ENCODE measurements at regions not wholly inside any gene's neighbourhood (a gene's known extent, or its start where the extent isn't known, plus 50 kb on each side); places are given as distances from the start of the nearest gene placed in this dataset.

- Histone ChIP-seq H3K4me3 (ENCODE audit: low read depth, low read length) (no peak overlapping the region), H3K36me3 (replicated peaks) (no peaks in the 10 kb centered on the region), H3K27ac (no peak overlapping the region), H3K27me3 (replicated peaks) (no peaks in the 10 kb centered on the region)
- no peak for DNase-seq
- in situ Hi-C loops (cut with HindIII; ENCODE audit: low pct_ligation_motif_present, low sequenced_read_pairs), result no loop called here
- no peak for TF ChIP-seq CTCF (IDR thresholded peaks at IDR 0.05; ENCODE audit: low read depth, low read length, missing control alignments)
Measured at GRCh38 chr16:59758848-59759247, 1024.7 kb upstream of the GOT2 start.

GRCh38 chr16:59754854-59755253 is 1020.7 kb upstream of the GOT2 start:
- TF ChIP-seq CTCF (IDR thresholded peaks at IDR 0.05; ENCODE audit: low read depth, low read length, missing control alignments), result no peak
- in situ Hi-C loops (cut with HindIII; ENCODE audit: low pct_ligation_motif_present, low sequenced_read_pairs), result no loop called here
- H3K27ac ChIP-seq, result no peak overlapping the region
- DNase-seq, result no peak
- no peaks in the 10 kb centered on the region for H3K36me3 ChIP-seq (replicated peaks)
- no peaks in the 10 kb centered on the region for H3K27me3 ChIP-seq (replicated peaks)
- no peak overlapping the region for H3K4me3 ChIP-seq (ENCODE audit: low read depth, low read length)

GRCh38 chr16:59749662-59750336 is 1015.7 kb upstream of the GOT2 start:
- H3K36me3 ChIP-seq (replicated peaks), result no peaks in the 10 kb centered on the region
- H3K27me3 ChIP-seq (replicated peaks), result no peaks in the 10 kb centered on the region
- DNase-seq, result no peak
- H3K27ac ChIP-seq, result no peak overlapping the region
- H3K4me3 ChIP-seq (ENCODE audit: low read depth, low read length), result no peak overlapping the region
- TF ChIP-seq CTCF (IDR thresholded peaks at IDR 0.05; ENCODE audit: low read depth, low read length, missing control alignments), result no peak
- in situ Hi-C loops (cut with HindIII; ENCODE audit: low pct_ligation_motif_present, low sequenced_read_pairs), result no loop called here

- in situ Hi-C loops (cut with HindIII; ENCODE audit: low pct_ligation_motif_present, low sequenced_read_pairs), result no loop called here
- no peak for TF ChIP-seq CTCF (IDR thresholded peaks at IDR 0.05; ENCODE audit: low read depth, low read length, missing control alignments)
- Histone ChIP-seq H3K4me3 (ENCODE audit: low read depth, low read length) (no peak overlapping the region), H3K36me3 (replicated peaks) (no peaks in the 10 kb centered on the region), H3K27me3 (replicated peaks) (no peaks in the 10 kb centered on the region), H3K27ac (no peak overlapping the region)
- DNase-seq, result no peak
Measured at GRCh38 chr16:59748531-59748930, 1014.4 kb upstream of the GOT2 start.

GRCh38 chr16:59743504-59743903 is 1009.4 kb upstream of the GOT2 start:
- Histone ChIP-seq H3K36me3 (replicated peaks) (no peaks in the 10 kb centered on the region), H3K27ac (no peak overlapping the region), H3K4me3 (ENCODE audit: low read depth, low read length) (no peak overlapping the region), H3K27me3 (replicated peaks) (no peaks in the 10 kb centered on the region)
- no peak for DNase-seq
- TF ChIP-seq CTCF (IDR thresholded peaks at IDR 0.05; ENCODE audit: low read depth, low read length, missing control alignments), result no peak
- in situ Hi-C loops (cut with HindIII; ENCODE audit: low pct_ligation_motif_present, low sequenced_read_pairs), result no loop called here

GRCh38 chr16:59740858-59741257 is 1006.7 kb upstream of the GOT2 start:
- no peak overlapping the region for H3K4me3 ChIP-seq (ENCODE audit: low read depth, low read length)
- H3K27me3 ChIP-seq (replicated peaks), result no peaks in the 10 kb centered on the region
- no peak for TF ChIP-seq CTCF (IDR thresholded peaks at IDR 0.05; ENCODE audit: low read depth, low read length, missing control alignments)
- no peaks in the 10 kb centered on the region for H3K36me3 ChIP-seq (replicated peaks)
- in situ Hi-C loops (cut with HindIII; ENCODE audit: low pct_ligation_motif_present, low sequenced_read_pairs), result no loop called here
- H3K27ac ChIP-seq, result no peak overlapping the region
- no peak for DNase-seq
